WERI-Rb-1 (cell line): ENCODE measurements at regions not wholly inside any gene's neighbourhood (a gene's known extent, or its start where the extent isn't known, plus 50 kb on each side); places are given as distances from the start of the nearest gene placed in this dataset.

Experiments
- DNase-seq: peaks from one replicate; pipeline ENCODE4 v3.0.0-alpha.2; 2020
- H3K27ac ChIP-seq: fragments of 250-450 bp; sonication (Bioruptor Pico); 2 replicates; pipeline ENCODE4 v1.5.1; 2020; ENCODE audit warnings: mild to moderate bottlenecking, moderate library complexity
- H3K27me3 ChIP-seq: fragments of 250-450 bp; sonication (Bioruptor Pico); 2 replicates; pipeline ENCODE4 v1.5.1; 2021; ENCODE audit warnings: mild to moderate bottlenecking, low read depth, moderate library complexity; ENCODE audit not compliant: insufficient read depth, severe bottlenecking
- H3K36me3 ChIP-seq: fragments of 250-450 bp; sonication (Bioruptor Pico); 2 replicates; pipeline ENCODE4 v1.5.1; 2020; ENCODE audit warnings: mild to moderate bottlenecking, moderate library complexity
- H3K4me3 ChIP-seq: 2 replicates; pipeline ENCODE4 v1.5.1; 2011; ENCODE audit warnings: low read depth, mild to moderate bottlenecking, control low read depth, low read length
- H3K9me3 ChIP-seq: fragments of 250-450 bp; sonication (Bioruptor Pico); 2 replicates; pipeline ENCODE4 v1.5.1; 2021; ENCODE audit warnings: mild to moderate bottlenecking, moderate library complexity; ENCODE audit not compliant: severe bottlenecking
- CTCF ChIP-seq: IDR thresholded peaks from 2 replicates; pipeline ENCODE4 v1.5.1; 2011; ENCODE audit warnings: low read depth, mild to moderate bottlenecking, control low read depth, inconsistent platforms, low read length

- H3K9me3 ChIP-seq, result no peaks in the 10 kb centered on the region
- H3K27me3 ChIP-seq, result no peaks in the 10 kb centered on the region
- DNase-seq, result no peak
- TF ChIP-seq CTCF, result no peak
- no peak overlapping the region for H3K4me3 ChIP-seq
- H3K36me3 ChIP-seq, result no peaks in the 10 kb centered on the region
- no peak overlapping the region for H3K27ac ChIP-seq
Measured at GRCh38 chr13:73893833-73894232, 240.4 kb downstream of the KLF12 start.

- no peak for TF ChIP-seq CTCF
- H3K27me3 ChIP-seq, result no peaks in the 10 kb centered on the region
- H3K36me3 ChIP-seq, result no peaks in the 10 kb centered on the region
- no peak overlapping the region for H3K4me3 ChIP-seq
- no peak overlapping the region for H3K27ac ChIP-seq
- no peak for DNase-seq
- no peaks in the 10 kb centered on the region for H3K9me3 ChIP-seq
Measured at GRCh38 chr13:73891805-73892204, 242.4 kb downstream of the KLF12 start.

GRCh38 chr13:73883162-73883561, 251.0 kb downstream of the KLF12 start:
- Histone ChIP-seq H3K9me3 (no peaks in the 10 kb centered on the region), H3K4me3 (no peak overlapping the region), H3K36me3 (no peaks in the 10 kb centered on the region), H3K27me3 (no peaks in the 10 kb centered on the region), H3K27ac (no peak overlapping the region)
- TF ChIP-seq CTCF, result no peak
- no peak for DNase-seq

GRCh38 chr13:73880365-73880764, 253.8 kb downstream of the KLF12 start:
- DNase-seq, result no peak
- Histone ChIP-seq H3K27me3 (no peaks in the 10 kb centered on the region), H3K9me3 (peaks cover 5% of the 10 kb centered on the region), H3K36me3 (no peaks in the 10 kb centered on the region; the same call in 1 of the 2 replicates), H3K27ac (peak overlapping the region; percentile 39), H3K4me3 (no peak overlapping the region)
- no peak for TF ChIP-seq CTCF

GRCh38 chr13:73879346-73880015, 254.7 kb downstream of the KLF12 start:
- H3K36me3 ChIP-seq, result no peaks in the 10 kb centered on the region; the same call in 1 of the 2 replicates

More at GRCh38 chr13:73879346-73880015, 254.7 kb downstream of the KLF12 start:
- no peak overlapping the region for H3K4me3 ChIP-seq
- peak overlapping the region; percentile 39 for H3K27ac ChIP-seq
- DNase-seq, result peak; percentile 58
- peaks cover 5% of the 10 kb centered on the region for H3K9me3 ChIP-seq
- TF ChIP-seq CTCF, result no peak
- no peaks in the 10 kb centered on the region for H3K27me3 ChIP-seq
